ENCODE measurements at regions not wholly inside any gene's neighbourhood (a gene's known extent, or its start where the extent isn't known, plus 50 kb on each side); places are given as distances from the start of the nearest gene placed in this dataset.

GRCh38 chr14:80109055-80109454, 102.2 kb downstream of the DIO2 start:
- Histone ChIP-seq H3F3A (ENCODE audit: insufficient read depth, low read length) (no peaks in the 10 kb centered on the region), H3K4me1 (ENCODE audit: insufficient read depth, low read length, severe bottlenecking) (no peaks in the 10 kb centered on the region), H3K36me3 (ENCODE audit: insufficient read depth, low read length) (no peaks in the 10 kb centered on the region), H3K9me2 (ENCODE audit: low read depth, low read length) (no peaks in the 10 kb centered on the region), H3K79me2 (ENCODE audit: insufficient read depth, low read length) (no peaks in the 10 kb centered on the region), H3K27ac (ENCODE audit: low read depth, low read length, poor library complexity, severe bottlenecking) (no peak overlapping the region), H3K9ac (ENCODE audit: low read length) (no peak overlapping the region), H3K4me2 (ENCODE audit: low read length) (no peak overlapping the region), H3K4me3 (ENCODE audit: low read depth, low read length, poor library complexity, severe bottlenecking) (no peak overlapping the region), H2AFZ (ENCODE audit: low read length) (no peak overlapping the region), H3K9me3 (ENCODE audit: low read length) (no peaks in the 10 kb centered on the region), H3K27me3 (ENCODE audit: insufficient read depth, low read length) (no peaks in the 10 kb centered on the region), H4K20me1 (ENCODE audit: insufficient read depth, low read length) (no peaks in the 10 kb centered on the region)
- TF ChIP-seq EZH2 (IDR thresholded peaks at IDR 0.05; ENCODE audit: borderline replicate concordance, low read length) (no peak), CTCF (IDR thresholded peaks at IDR 0.05; ENCODE audit: low read length) (no peak)

- Histone ChIP-seq H3K4me2 (ENCODE audit: low read length) (no peak overlapping the region), H3K27ac (ENCODE audit: low read depth, low read length, poor library complexity, severe bottlenecking) (no peak overlapping the region)
Measured at GRCh38 chr14:80108430-80108829, 102.9 kb downstream of the DIO2 start.

GRCh38 chr14:80105488-80105994, 105.8 kb downstream of the DIO2 start:
- H3K79me2 ChIP-seq (ENCODE audit: insufficient read depth, low read length): no peaks in the 10 kb centered on the region
- no peaks in the 10 kb centered on the region for H3K4me1 ChIP-seq (ENCODE audit: insufficient read depth, low read length, severe bottlenecking)
- H3K4me2 ChIP-seq (ENCODE audit: low read length): no peak overlapping the region
- H3K27me3 ChIP-seq (ENCODE audit: insufficient read depth, low read length): no peaks in the 10 kb centered on the region
- H3K36me3 ChIP-seq (ENCODE audit: insufficient read depth, low read length): no peaks in the 10 kb centered on the region
- no peak overlapping the region for H3K27ac ChIP-seq (ENCODE audit: low read depth, low read length, poor library complexity, severe bottlenecking)
- TF ChIP-seq CTCF (IDR thresholded peaks at IDR 0.05; ENCODE audit: low read length) (no peak), EZH2 (IDR thresholded peaks at IDR 0.05; ENCODE audit: borderline replicate concordance, low read length) (no peak)
- no peak overlapping the region for H2AFZ ChIP-seq (ENCODE audit: low read length)
- no peaks in the 10 kb centered on the region for H3F3A ChIP-seq (ENCODE audit: insufficient read depth, low read length)
- H3K9me2 ChIP-seq (ENCODE audit: low read depth, low read length): no peaks in the 10 kb centered on the region
- H3K9me3 ChIP-seq (ENCODE audit: low read length): no peaks in the 10 kb centered on the region
- H3K4me3 ChIP-seq (ENCODE audit: low read depth, low read length, poor library complexity, severe bottlenecking): no peak overlapping the region
- H4K20me1 ChIP-seq (ENCODE audit: insufficient read depth, low read length): no peaks in the 10 kb centered on the region
- H3K9ac ChIP-seq (ENCODE audit: low read length): no peak overlapping the region

More at GRCh38 chr14:80108430-80108829, 102.9 kb downstream of the DIO2 start:
- Histone ChIP-seq H3K9me3 (ENCODE audit: low read length) (no peaks in the 10 kb centered on the region), H3K79me2 (ENCODE audit: insufficient read depth, low read length) (no peaks in the 10 kb centered on the region), H3K4me3 (ENCODE audit: low read depth, low read length, poor library complexity, severe bottlenecking) (no peak overlapping the region), H3K27me3 (ENCODE audit: insufficient read depth, low read length) (no peaks in the 10 kb centered on the region), H2AFZ (ENCODE audit: low read length) (no peak overlapping the region), H3F3A (ENCODE audit: insufficient read depth, low read length) (no peaks in the 10 kb centered on the region), H3K9me2 (ENCODE audit: low read depth, low read length) (no peaks in the 10 kb centered on the region), H3K4me1 (ENCODE audit: insufficient read depth, low read length, severe bottlenecking) (no peaks in the 10 kb centered on the region), H4K20me1 (ENCODE audit: insufficient read depth, low read length) (no peaks in the 10 kb centered on the region), H3K36me3 (ENCODE audit: insufficient read depth, low read length) (no peaks in the 10 kb centered on the region), H3K9ac (ENCODE audit: low read length) (no peak overlapping the region)
- TF ChIP-seq CTCF (IDR thresholded peaks at IDR 0.05; ENCODE audit: low read length) (no peak), EZH2 (IDR thresholded peaks at IDR 0.05; ENCODE audit: borderline replicate concordance, low read length) (no peak)
